Transverse colon (tissue), 3 donors: ENCODE measurements at regions not wholly inside any gene's neighbourhood (a gene's known extent, or its start where the extent isn't known, plus 50 kb on each side); places are given as distances from the start of the nearest gene placed in this dataset.

Experiments
- EP300 ChIP-seq: sonication (generic); formaldehyde crosslinking; IDR thresholded peaks from one replicate; pipeline ENCODE4 v1.6.1; 2017; ENCODE audit warnings: antibody characterized with exemption, low read depth
- POLR2A ChIP-seq: fragments of 450-650 bp; IDR thresholded peaks from one replicate; pipeline ENCODE4 v1.6.1; 2016; ENCODE audit warnings: antibody characterized with exemption, mild to moderate bottlenecking, moderate library complexity
- TF ChIP-seq, protein P1 (sequence below), 5 experiments: fragments of 200-600 bp in 3 of 5; fragments of 450-650 bp in 2 of 5; sonication (generic) in 3 of 5; IDR thresholded peaks; 1 replicate in 2 of 5; 2 replicates in 3 of 5; pipeline ENCODE4 v1.5.1; 2016 to 2017; ENCODE audit warnings: antibody characterized with exemption in 5 of 5, inconsistent platforms in 3 of 5, mild to moderate bottlenecking in 2 of 5, moderate library complexity in 1 of 5

DNA sequence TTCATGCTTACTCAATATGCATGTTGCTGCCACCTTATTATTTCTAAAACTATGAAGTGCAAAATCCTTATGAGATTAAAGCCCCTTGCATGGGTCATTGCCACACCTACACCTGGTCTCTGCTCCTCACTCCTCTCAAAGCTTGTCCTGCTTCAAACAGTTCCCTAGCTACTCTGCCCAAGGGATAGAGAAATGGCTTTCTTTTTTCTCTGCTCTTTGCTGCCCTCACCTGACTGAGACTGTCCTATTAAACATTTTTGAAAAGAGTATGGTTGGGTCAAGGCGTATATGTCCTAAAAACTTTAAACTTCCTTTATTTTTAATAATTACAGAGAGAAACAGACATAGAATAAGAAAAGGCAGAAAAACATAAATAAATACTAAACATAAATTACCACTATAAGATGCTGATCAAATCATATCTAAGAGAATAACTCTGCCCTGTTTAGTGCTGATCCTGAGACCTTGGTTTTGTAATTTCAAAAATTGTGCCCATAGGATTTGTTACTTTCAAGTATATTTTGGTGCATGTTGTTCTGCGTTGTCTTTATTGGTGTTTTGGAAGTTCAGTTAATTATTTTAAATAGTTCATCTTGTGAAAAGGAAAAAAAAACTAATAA, 704.9 kb upstream of the PABPC4L start:
- TF ChIP-seq, protein P1, sequence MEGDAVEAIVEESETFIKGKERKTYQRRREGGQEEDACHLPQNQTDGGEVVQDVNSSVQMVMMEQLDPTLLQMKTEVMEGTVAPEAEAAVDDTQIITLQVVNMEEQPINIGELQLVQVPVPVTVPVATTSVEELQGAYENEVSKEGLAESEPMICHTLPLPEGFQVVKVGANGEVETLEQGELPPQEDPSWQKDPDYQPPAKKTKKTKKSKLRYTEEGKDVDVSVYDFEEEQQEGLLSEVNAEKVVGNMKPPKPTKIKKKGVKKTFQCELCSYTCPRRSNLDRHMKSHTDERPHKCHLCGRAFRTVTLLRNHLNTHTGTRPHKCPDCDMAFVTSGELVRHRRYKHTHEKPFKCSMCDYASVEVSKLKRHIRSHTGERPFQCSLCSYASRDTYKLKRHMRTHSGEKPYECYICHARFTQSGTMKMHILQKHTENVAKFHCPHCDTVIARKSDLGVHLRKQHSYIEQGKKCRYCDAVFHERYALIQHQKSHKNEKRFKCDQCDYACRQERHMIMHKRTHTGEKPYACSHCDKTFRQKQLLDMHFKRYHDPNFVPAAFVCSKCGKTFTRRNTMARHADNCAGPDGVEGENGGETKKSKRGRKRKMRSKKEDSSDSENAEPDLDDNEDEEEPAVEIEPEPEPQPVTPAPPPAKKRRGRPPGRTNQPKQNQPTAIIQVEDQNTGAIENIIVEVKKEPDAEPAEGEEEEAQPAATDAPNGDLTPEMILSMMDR (IDR thresholded peaks at IDR 0.05): peak in 2 of 5 experiments; percentile 9 to 22
- TF ChIP-seq EP300: no peak
- no peak for TF ChIP-seq POLR2A
